Esophagus muscularis mucosa (tissue), 3 donors: ENCODE measurements at regions not wholly inside any gene's neighbourhood (a gene's known extent, or its start where the extent isn't known, plus 50 kb on each side); places are given as distances from the start of the nearest gene placed in this dataset.

Source experiments
- EP300 ChIP-seq: sonication (generic); formaldehyde crosslinking; IDR thresholded peaks from one replicate; pipeline ENCODE4 v1.6.1; 2017; ENCODE audit warnings: antibody characterized with exemption
- TF ChIP-seq, protein P1 (sequence below), 3 experiments: fragments of 200-600 bp in 2 of 3; fragments of 450-650 bp in 1 of 3; sonication (generic) in 2 of 3; IDR thresholded peaks; one replicate each; pipeline ENCODE4 v1.5.1; 2017 to 2019; ENCODE audit warnings: antibody characterized with exemption in 3 of 3, mild to moderate bottlenecking in 2 of 3, moderate library complexity in 1 of 3

DNA sequence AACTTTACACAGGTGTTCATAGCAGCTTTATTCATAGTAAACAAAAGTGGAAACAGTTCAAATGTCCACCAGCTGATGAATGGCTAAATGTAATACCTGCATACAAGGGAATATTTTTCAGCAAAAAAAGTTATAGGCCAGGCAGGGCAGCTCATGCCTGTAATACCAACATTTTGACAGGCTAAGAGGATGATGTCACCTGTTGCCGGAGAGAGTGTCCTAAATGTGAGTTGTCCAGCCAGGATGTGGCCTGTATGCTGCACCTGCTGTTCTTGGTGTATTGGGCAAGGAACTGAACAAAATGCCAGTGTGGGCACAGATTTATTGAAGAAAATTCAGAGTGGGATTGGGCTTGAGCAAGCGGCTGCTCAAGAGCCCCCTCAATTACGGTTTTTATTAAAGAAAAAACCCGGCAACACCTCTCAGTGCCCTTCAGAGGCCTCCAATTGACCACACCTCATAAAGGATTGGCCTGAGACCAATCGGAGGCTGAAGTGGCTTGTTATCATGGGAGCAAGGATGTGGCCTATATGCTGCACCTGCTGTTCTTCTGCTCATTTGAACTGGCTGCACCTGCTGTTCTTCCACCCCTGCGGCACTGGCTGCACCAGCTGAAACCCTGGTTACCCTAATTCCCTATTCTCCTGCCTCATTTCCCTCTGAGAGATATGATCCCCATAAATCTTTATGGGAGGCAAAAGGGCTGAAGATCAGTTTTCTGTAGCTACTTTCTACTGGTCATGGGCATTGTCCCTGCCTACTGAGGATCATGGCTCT lies 129.8 kb downstream of the GPCPD1 start:
- no peak for TF ChIP-seq EP300
- TF ChIP-seq, protein P1, sequence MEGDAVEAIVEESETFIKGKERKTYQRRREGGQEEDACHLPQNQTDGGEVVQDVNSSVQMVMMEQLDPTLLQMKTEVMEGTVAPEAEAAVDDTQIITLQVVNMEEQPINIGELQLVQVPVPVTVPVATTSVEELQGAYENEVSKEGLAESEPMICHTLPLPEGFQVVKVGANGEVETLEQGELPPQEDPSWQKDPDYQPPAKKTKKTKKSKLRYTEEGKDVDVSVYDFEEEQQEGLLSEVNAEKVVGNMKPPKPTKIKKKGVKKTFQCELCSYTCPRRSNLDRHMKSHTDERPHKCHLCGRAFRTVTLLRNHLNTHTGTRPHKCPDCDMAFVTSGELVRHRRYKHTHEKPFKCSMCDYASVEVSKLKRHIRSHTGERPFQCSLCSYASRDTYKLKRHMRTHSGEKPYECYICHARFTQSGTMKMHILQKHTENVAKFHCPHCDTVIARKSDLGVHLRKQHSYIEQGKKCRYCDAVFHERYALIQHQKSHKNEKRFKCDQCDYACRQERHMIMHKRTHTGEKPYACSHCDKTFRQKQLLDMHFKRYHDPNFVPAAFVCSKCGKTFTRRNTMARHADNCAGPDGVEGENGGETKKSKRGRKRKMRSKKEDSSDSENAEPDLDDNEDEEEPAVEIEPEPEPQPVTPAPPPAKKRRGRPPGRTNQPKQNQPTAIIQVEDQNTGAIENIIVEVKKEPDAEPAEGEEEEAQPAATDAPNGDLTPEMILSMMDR (IDR thresholded peaks at IDR 0.05) = no peak
